ENCODE measurements at regions not wholly inside any gene's neighbourhood (a gene's known extent, or its start where the extent isn't known, plus 50 kb on each side); places are given as distances from the start of the nearest gene placed in this dataset.

DNA sequence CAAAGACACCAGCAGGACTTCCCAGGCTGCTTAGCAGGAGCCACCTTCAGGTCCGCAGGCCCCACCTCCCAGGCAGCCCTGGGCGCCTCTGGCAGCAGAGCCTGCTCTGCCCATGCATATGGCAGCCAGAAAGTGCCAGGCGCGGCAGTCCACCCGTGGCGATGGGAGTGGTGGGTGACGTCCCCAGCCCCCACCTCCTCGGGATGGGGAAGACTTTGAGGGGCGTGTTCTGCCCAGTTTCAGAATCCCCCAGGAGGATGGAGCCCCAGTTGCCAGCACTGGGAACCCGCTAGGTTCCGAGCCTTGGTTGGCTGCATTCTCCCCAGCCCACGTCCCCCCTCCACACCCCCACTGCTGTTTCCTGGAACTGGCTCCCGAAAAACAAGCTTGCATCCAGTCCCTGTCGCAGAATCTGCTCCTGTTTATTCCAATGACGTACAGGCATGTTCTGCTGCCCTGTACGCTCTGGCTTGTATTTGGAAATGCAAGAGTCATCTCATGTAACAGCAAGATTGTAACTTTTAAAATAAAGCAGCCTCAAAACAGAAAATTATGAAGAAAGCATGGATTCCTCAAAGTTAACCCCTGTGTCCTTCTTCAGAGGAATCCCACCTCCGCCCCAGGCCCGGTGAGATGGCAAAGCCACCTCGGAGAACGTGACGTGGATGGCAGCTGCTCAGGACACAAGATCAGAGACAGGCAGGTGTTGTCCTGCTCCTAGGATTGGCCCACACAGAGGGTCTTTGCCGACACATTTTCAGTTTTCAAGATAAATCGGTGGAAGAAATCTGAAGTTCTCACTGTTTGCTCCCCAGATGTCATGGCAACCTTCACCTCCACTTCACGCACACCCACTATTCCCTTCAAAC lies 87.8 kb upstream of the PPP2R2D start:
- Histone ChIP-seq H3K4me3 (ENCODE audit: low read depth, low read length) (no peak overlapping the region), H3K27me3 (ENCODE audit: control insufficient read depth, insufficient read depth, low read length) (no peaks in the 10 kb centered on the region), H3K9me3 (ENCODE audit: control insufficient read depth, insufficient read depth, low read length) (peaks cover 85% of the 10 kb centered on the region), H3K27ac (ENCODE audit: low read depth, low read length) (no peak overlapping the region)
- ChIA-PET POLR2A (no interaction called here), CTCF (no interaction called here)
- TF ChIP-seq, protein P1, sequence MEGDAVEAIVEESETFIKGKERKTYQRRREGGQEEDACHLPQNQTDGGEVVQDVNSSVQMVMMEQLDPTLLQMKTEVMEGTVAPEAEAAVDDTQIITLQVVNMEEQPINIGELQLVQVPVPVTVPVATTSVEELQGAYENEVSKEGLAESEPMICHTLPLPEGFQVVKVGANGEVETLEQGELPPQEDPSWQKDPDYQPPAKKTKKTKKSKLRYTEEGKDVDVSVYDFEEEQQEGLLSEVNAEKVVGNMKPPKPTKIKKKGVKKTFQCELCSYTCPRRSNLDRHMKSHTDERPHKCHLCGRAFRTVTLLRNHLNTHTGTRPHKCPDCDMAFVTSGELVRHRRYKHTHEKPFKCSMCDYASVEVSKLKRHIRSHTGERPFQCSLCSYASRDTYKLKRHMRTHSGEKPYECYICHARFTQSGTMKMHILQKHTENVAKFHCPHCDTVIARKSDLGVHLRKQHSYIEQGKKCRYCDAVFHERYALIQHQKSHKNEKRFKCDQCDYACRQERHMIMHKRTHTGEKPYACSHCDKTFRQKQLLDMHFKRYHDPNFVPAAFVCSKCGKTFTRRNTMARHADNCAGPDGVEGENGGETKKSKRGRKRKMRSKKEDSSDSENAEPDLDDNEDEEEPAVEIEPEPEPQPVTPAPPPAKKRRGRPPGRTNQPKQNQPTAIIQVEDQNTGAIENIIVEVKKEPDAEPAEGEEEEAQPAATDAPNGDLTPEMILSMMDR (IDR thresholded peaks at IDR 0.05; ENCODE audit: low read depth, low read length), result no peak
- DNase-seq (ENCODE audit: low read depth, low spot score), result no peak

DNA sequence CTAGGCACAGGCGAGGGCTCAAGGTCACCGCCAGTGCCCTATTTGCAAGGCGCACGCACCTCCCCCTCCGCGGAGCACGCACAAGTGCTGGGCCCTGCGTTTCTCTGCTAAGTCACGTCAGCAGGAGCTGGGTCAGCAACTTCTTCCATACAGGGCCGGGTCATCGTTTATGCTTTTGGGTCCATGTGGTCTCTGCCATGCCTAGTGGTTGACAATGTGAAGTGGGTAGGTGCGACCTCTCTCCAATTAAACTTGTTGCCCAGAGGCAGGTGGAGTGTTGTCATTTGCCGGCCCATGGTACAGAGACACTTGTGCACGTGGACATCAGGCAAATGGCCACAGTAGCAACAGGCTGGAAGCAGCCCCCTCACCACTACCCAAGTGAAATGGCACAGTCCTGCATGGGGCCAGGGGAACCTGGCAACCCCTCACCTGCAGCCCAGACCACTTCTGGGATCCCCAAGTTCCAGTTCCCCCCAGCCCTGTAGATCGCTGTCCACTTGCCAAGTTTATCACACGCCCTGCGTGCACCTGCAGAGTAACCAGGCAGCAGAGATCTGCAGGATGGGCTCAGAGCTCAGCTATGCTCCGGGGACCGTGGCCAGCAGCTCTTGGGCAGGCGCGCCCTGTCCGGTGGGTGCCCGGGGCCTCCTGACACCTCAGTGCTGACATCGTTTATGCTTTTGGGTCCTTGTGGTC lies 86.1 kb upstream of the PPP2R2D start:
- TF ChIP-seq, protein P1 (IDR thresholded peaks at IDR 0.05; ENCODE audit: low read depth, low read length), result no peak
- CTCF ChIA-PET, result no interaction called here

DNA sequence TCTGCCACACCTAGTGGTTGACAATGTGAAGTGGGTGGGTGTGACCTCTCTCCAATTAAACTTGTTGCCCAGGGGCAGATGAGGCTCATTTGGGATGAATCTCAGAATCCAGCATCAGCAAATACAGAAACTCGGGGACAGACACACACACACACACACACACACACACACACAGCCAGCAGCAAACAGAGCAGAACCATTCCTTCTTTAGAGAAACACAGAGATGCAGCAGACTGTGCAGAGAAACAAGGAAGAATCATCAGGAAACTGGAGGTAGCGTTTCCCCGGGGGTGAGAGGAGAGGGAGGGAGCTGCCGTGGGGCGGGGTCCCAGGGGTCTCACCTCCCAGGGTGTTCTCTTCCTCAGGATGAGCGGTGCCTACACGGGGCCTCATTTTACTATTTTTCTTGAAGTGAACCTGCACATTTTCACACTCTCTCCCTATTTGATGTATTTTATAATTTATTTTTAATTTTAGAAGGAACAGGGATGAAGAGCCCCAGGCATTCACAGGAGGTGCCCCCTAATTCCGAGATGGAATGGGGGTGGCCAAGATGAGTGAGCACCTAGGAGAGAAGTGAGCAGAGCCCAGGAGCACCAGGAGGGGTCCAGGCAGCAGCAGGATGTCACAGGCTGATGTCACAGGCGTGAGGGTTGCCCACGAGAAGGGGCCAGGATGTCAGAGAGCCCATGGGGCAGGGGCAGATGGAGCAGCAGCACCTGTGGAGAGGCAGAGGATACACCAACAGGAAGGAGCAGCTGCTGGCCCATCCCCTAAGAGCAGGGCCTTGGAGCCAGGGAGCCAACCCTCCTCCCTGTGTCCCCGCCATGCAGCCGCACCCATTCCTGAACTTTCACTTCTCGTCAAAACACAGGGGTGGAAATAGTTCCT lies 85.3 kb upstream of the PPP2R2D start:
- POLR2A ChIA-PET, result no interaction called here
- DNase-seq (ENCODE audit: low read depth, low spot score), result no peak
- TF ChIP-seq, protein P1 (IDR thresholded peaks at IDR 0.05; ENCODE audit: low read depth, low read length), result no peak
- no peak overlapping the region for H3K27ac ChIP-seq (ENCODE audit: low read depth, low read length)
- no peaks in the 10 kb centered on the region for H3K27me3 ChIP-seq (ENCODE audit: control insufficient read depth, insufficient read depth, low read length)
- CTCF ChIA-PET, result no interaction called here
- H3K9me3 ChIP-seq (ENCODE audit: control insufficient read depth, insufficient read depth, low read length), result peaks cover 84% of the 10 kb centered on the region
- no peak overlapping the region for H3K4me3 ChIP-seq (ENCODE audit: low read depth, low read length)

More for the DNA sequence above, 86.1 kb upstream of the PPP2R2D start:
- Histone ChIP-seq H3K27me3 (ENCODE audit: control insufficient read depth, insufficient read depth, low read length) (no peaks in the 10 kb centered on the region), H3K9me3 (ENCODE audit: control insufficient read depth, insufficient read depth, low read length) (peaks cover 89% of the 10 kb centered on the region), H3K27ac (ENCODE audit: low read depth, low read length) (no peak overlapping the region), H3K4me3 (ENCODE audit: low read depth, low read length) (no peak overlapping the region)
- DNase-seq (ENCODE audit: low read depth, low spot score), result no peak
- POLR2A ChIA-PET, result no interaction called here

DNA sequence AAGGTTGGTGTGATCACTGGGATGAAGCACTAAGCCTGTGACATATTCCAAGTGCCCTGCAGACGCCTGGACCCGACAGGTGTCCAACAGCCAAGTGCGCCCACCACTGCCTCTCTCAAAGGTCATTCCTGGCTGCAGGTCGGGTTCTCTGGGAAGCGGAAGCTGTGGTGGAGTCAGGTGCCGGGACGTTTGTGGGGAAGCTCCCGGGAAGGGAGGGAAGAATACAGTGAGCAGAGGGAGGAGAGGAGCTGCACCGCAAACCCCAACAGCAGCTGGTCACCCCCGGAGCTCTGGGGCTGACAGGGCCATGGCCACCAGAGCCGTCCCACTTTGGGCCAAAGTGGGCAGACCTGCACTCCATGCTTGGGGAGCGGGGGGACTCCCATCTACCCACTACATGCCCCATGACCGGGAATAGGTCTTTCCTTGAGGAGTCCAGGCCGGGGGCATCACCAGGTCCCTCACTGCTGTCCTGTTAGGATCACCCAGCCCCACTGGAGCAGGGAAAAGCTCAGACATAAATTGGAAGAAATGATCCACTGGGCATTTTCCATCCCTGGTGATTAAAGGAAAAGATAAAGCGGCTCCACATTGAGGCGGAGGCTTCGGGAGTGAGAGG lies 84.5 kb upstream of the PPP2R2D start:
- DNase-seq (ENCODE audit: low read depth, low spot score), result no peak
- Histone ChIP-seq H3K27ac (ENCODE audit: low read depth, low read length) (no peak overlapping the region), H3K4me3 (ENCODE audit: low read depth, low read length) (no peak overlapping the region), H3K27me3 (ENCODE audit: control insufficient read depth, insufficient read depth, low read length) (no peaks in the 10 kb centered on the region), H3K9me3 (ENCODE audit: control insufficient read depth, insufficient read depth, low read length) (peaks cover 80% of the 10 kb centered on the region)
- ChIA-PET POLR2A (no interaction called here), CTCF (no interaction called here)
- TF ChIP-seq, protein P1 (IDR thresholded peaks at IDR 0.05; ENCODE audit: low read depth, low read length), result no peak
